Caco-2 (cell line): ENCODE measurements at regions not wholly inside any gene's neighbourhood (a gene's known extent, or its start where the extent isn't known, plus 50 kb on each side); places are given as distances from the start of the nearest gene placed in this dataset.

Experiments
- BruUV-seq: library from RNA; stranded (reverse); fragments of 400-500 nt; replicated peaks from 2 replicates; lab custom pipeline; 2021; lab: Mats Ljungman, UMichigan
- CTCF ChIA-PET: fragments of 300-600 bp; sonication (Branson Sonifier 250); formaldehyde crosslinking; loops from one replicate; lab custom pipeline; 2022; ENCODE audit warnings: antibody characterized with exemption; lab: Charles Lee
- POLR2A ChIA-PET: fragments of 300-600 bp; sonication (Branson Sonifier 250); formaldehyde crosslinking; loops from one replicate; lab custom pipeline; 2022; ENCODE audit warnings: antibody characterized with exemption; lab: Charles Lee
- DNase-seq, 2 experiments: peaks; one replicate each; pipeline versions ENCODE4 v3.0.0 to v3.0.0-alpha.2; 2020 to 2022
- H3K27me3 ChIP-seq: replicated peaks from 2 replicates; pipeline ENCODE4 v1.6.0; 2011; ENCODE audit warnings: low read length; ENCODE audit not compliant: control insufficient read depth, insufficient read depth
- H3K36me3 ChIP-seq: 2 replicates; pipeline ENCODE4 v1.5.1; 2011; ENCODE audit warnings: low read length; ENCODE audit not compliant: control insufficient read depth, insufficient read depth
- H3K4me1 ChIP-seq: fragments of 250-450 bp; sonication (Bioruptor Pico); 2 replicates; pipeline ENCODE4 v1.5.1; 2020; ENCODE audit warnings: mild to moderate bottlenecking
- H3K4me3 ChIP-seq: 2 replicates; pipeline ENCODE4 v1.5.1; 2011; ENCODE audit warnings: low read depth, mild to moderate bottlenecking, control low read depth, low read length
- H3K9me3 ChIP-seq: fragments of 250-450 bp; sonication (Bioruptor Pico); 2 replicates; pipeline ENCODE4 v1.5.1; 2020; ENCODE audit warnings: mild to moderate bottlenecking, moderate library complexity
- H3K27ac Mint-ChIP-seq: one replicate; pipeline ENCODE4 v1.8.0; 2022; ENCODE audit warnings: mixed read lengths; ENCODE audit not compliant: unreplicated experiment
- H3K27me3 Mint-ChIP-seq: one replicate; pipeline ENCODE4 v1.8.0; 2022; ENCODE audit warnings: mixed read lengths; ENCODE audit not compliant: insufficient read depth, unreplicated experiment
- H3K36me3 Mint-ChIP-seq: one replicate; pipeline ENCODE4 v1.8.0; 2022; ENCODE audit warnings: mild to moderate bottlenecking, mixed read lengths; ENCODE audit not compliant: insufficient read depth, unreplicated experiment
- H3K4me1 Mint-ChIP-seq: one replicate; pipeline ENCODE4 v1.8.0; 2022; ENCODE audit warnings: low read depth, mixed read lengths; ENCODE audit not compliant: unreplicated experiment
- H3K4me3 Mint-ChIP-seq: one replicate; pipeline ENCODE4 v1.8.0; 2022; ENCODE audit warnings: mild to moderate bottlenecking, moderate library complexity, mixed read lengths; ENCODE audit not compliant: unreplicated experiment
- H3K9me3 Mint-ChIP-seq: one replicate; pipeline ENCODE4 v1.8.0; 2022; ENCODE audit warnings: mixed read lengths; ENCODE audit not compliant: unreplicated experiment
- CTCF ChIP-seq, 2 experiments: fragments of 200-600 bp in 1 of 2; IDR thresholded peaks; 1 replicate in 1 of 2; 2 replicates in 1 of 2; pipeline versions ENCODE4 v1.5.1 to v1.8.0; 2011 to 2022; ENCODE audit warnings: antibody characterized with exemption in 1 of 2, control low read depth in 1 of 2, inconsistent platforms in 1 of 2, low read depth in 1 of 2, low read length in 1 of 2, mild to moderate bottlenecking in 1 of 2, moderate library complexity in 1 of 2; ENCODE audit not compliant: insufficient read depth in 1 of 2, severe bottlenecking in 1 of 2, unreplicated experiment in 1 of 2
- intact Hi-C: fragments of 100-400 bp; cut with micrococcal nuclease; formaldehyde crosslinking; loops from one replicate; pipeline ENCODE4 v1.10.0; 2022; ENCODE audit not compliant: unreplicated experiment

- no peak for DNase-seq
- Mint-ChIP-seq H3K36me3 (no peaks in the 10 kb centered on the region), H3K4me1 (no peaks in the 10 kb centered on the region), H3K9me3 (no peaks in the 10 kb centered on the region), H3K27ac (no peak overlapping the region), H3K4me3 (no peak overlapping the region), H3K27me3 (peaks cover 5% of the 10 kb centered on the region)
- no peaks in the 10 kb centered on the region for H3K36me3 ChIP-seq
- no peaks in the 10 kb centered on the region for H3K4me1 ChIP-seq
- BruUV-seq: no TSS peak
- intact Hi-C loops: no loop called here
- CTCF ChIA-PET: no interaction called here
- POLR2A ChIA-PET: no interaction called here
- no peak overlapping the region for H3K4me3 ChIP-seq
- no peaks in the 10 kb centered on the region for H3K9me3 ChIP-seq
- TF ChIP-seq CTCF (IDR thresholded peaks at IDR 0.05; ENCODE audit: insufficient read depth in 1 of 2, low read depth in 1 of 2, low read length in 1 of 2, severe bottlenecking in 1 of 2, unreplicated experiment in 1 of 2): no peak
- H3K27me3 ChIP-seq: no peaks in the 10 kb centered on the region
These were observed 1334.6 kb downstream of the TBC1D22A start for GRCh38 chr22:48096851-48097665.

GRCh38 chr22:48096411-48096810 is 1334.0 kb downstream of the TBC1D22A start:
- Mint-ChIP-seq H3K4me3 (no peak overlapping the region), H3K36me3 (no peaks in the 10 kb centered on the region), H3K4me1 (no peaks in the 10 kb centered on the region), H3K9me3 (no peaks in the 10 kb centered on the region), H3K27me3 (peaks cover 5% of the 10 kb centered on the region), H3K27ac (no peak overlapping the region)
- no peak overlapping the region for H3K4me3 ChIP-seq
- no peak for TF ChIP-seq CTCF (IDR thresholded peaks at IDR 0.05; ENCODE audit: insufficient read depth in 1 of 2, low read depth in 1 of 2, low read length in 1 of 2, severe bottlenecking in 1 of 2, unreplicated experiment in 1 of 2)
- no peaks in the 10 kb centered on the region for H3K9me3 ChIP-seq
- intact Hi-C loops: no loop called here
- CTCF ChIA-PET: no interaction called here
- H3K4me1 ChIP-seq: no peaks in the 10 kb centered on the region
- no TSS peak for BruUV-seq
- POLR2A ChIA-PET: no interaction called here
- no peak for DNase-seq
- no peaks in the 10 kb centered on the region for H3K36me3 ChIP-seq
- H3K27me3 ChIP-seq: no peaks in the 10 kb centered on the region

GRCh38 chr22:48093981-48094380 is 1331.5 kb downstream of the TBC1D22A start:
- Mint-ChIP-seq H3K4me3 (no peak overlapping the region), H3K9me3 (no peaks in the 10 kb centered on the region), H3K27ac (no peak overlapping the region), H3K36me3 (no peaks in the 10 kb centered on the region), H3K27me3 (peaks cover 2% of the 10 kb centered on the region), H3K4me1 (no peaks in the 10 kb centered on the region)
- Histone ChIP-seq H3K9me3 (no peaks in the 10 kb centered on the region), H3K4me3 (no peak overlapping the region), H3K36me3 (no peaks in the 10 kb centered on the region), H3K27me3 (no peaks in the 10 kb centered on the region), H3K4me1 (no peaks in the 10 kb centered on the region)
- DNase-seq: no peak
- CTCF ChIA-PET: no interaction called here
- no TSS peak for BruUV-seq
- POLR2A ChIA-PET: no interaction called here
- intact Hi-C loops: no loop called here
- no peak for TF ChIP-seq CTCF (IDR thresholded peaks at IDR 0.05; ENCODE audit: insufficient read depth in 1 of 2, low read depth in 1 of 2, low read length in 1 of 2, severe bottlenecking in 1 of 2, unreplicated experiment in 1 of 2)
